NOMO-1 treated with DMSO at 0.1 percent for 48 hours (cell line): ENCODE measurements at regions not wholly inside any gene's neighbourhood (a gene's known extent, or its start where the extent isn't known, plus 50 kb on each side); places are given as distances from the start of the nearest gene placed in this dataset.
"Not testable (repeated sequence)": the region's sequence is repeated elsewhere in the genome, so short reads cannot be mapped to it uniquely, and the experiment has no call there.

Experiments used
- DNase-seq: peaks from one replicate; lab custom pipeline; 2025; ENCODE audit not compliant: unreplicated experiment; lab: John Stamatoyannopoulos, UW

DNA sequence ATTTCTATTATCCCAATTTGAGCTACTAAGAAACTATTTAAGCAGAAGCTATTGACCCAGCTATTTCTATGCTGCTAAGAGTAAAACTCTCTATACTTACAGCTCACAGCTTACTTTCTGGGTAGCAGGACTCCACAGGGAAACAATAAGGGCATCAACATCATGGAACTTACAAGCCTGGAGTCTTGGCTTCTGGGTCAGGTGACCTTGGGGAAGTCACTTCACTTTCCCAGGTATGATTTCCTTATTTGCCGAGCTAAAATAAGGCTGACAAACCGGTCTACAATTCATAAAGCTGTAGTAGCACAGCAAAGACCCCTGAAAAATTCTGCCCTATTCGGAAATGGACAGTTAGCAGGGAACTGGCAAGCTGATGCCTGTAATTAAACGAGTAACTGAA is 278.3 kb upstream of the NR2F2 start:
- no peak for DNase-seq

DNA sequence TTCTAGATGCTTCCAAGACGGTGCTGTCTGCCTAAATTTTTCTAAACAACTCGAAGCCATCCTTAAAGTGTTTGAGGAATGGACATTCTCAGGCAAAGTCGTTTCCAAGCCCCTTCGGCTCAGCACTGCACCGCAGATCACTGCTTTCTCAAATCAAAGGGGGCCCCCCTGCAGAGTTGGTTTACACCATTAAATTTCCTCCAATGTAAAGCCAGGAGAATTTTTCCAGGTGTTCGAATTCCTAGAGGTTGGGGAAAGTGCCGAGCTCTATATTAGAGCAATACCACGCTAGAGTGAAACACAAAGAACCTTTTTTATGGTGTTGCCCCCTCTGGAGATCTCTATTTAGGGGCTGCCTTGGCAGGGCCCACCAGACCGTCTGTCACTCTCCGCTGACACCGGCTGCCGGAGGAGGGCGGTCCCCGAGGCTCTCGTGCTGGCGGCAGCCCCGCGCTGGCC is 277.9 kb upstream of the NR2F2 start:
- no peak for DNase-seq

DNA sequence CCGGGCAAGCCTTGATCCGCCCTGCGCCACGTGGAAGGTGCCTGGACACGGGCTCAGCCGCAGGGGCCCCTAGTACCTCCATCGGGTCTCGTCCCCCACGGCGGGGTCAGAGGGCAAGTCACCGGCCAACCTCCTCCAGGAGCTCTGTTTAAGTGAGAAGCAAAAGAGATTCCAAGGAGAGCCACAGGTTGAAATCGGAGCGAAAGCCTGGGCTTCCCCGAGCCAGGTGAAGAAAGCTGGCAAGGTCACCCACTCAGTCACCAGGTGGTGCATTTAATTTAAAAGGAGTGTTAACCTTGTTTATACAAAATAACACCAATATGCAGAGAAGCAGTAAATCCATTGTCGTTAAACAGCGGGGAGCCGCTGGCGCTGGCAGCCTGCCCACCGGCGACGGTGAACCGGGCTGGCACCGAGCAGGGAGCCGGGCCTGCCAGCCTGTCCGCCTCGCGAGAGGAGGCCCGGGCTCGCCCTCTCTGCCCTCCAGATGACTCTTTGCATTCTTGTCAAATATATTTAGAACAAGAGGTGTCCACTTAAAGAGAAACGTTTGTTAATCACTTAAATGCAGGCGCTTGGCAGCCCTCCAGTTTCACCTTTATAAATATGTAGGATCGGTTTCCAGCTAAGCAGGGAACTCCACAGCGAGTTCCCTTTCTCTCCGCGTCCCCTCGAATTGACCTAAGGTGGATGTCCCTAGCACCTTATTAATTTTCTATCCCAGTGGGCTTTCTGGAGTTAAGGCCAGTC is 277.3 kb upstream of the NR2F2 start:
- DNase-seq, result no peak

DNA sequence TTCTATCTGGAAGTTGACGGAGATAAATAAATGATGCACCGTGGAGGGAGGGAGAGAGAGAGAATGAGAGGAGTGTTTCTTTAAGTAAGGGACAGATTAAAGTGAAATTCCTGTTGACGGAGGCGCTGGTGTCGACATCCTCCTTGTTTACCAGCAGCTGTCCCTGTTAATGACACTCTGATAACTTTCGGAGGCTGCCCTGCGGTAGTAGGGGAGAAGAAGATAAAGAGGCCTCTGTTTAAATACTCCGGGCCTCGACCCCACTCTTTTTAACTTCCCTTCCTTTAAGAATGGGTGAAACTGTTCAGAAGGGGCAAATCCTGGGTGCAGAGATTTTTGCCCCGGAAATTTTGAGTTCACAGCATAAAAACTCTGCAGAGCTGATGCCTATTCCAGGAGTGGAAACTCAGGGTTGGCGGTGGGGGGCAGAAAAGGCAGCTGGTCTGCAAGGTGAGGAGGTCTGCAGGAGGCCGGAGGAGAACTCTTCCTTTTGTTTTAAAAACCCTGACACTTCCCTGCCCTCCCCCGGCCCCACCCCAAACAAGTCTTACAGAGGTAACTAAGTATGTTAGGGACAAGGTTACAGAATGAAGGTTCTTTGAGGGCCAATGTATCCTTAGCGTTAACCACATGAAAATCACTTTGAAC is 276.6 kb upstream of the NR2F2 start:
- no peak for DNase-seq

DNA sequence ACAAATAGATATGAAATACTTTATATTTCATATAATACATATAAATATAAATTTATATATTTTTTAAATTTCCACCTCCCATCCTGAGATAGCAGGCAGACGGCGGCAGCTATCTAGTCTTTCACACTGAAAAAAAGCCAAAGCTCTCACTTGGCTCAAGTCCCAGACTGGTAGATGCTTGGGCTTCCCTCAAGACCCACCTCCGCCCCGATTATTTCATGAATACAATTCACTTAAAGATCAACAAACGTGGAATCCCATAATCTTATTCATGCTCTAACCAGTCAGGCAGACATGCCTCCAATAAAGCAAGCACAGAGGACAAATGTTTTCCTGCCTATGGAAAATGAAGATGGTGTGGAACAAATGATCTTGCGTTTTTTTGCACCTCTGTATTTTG is 275.9 kb upstream of the NR2F2 start:
- DNase-seq, result no peak

DNA sequence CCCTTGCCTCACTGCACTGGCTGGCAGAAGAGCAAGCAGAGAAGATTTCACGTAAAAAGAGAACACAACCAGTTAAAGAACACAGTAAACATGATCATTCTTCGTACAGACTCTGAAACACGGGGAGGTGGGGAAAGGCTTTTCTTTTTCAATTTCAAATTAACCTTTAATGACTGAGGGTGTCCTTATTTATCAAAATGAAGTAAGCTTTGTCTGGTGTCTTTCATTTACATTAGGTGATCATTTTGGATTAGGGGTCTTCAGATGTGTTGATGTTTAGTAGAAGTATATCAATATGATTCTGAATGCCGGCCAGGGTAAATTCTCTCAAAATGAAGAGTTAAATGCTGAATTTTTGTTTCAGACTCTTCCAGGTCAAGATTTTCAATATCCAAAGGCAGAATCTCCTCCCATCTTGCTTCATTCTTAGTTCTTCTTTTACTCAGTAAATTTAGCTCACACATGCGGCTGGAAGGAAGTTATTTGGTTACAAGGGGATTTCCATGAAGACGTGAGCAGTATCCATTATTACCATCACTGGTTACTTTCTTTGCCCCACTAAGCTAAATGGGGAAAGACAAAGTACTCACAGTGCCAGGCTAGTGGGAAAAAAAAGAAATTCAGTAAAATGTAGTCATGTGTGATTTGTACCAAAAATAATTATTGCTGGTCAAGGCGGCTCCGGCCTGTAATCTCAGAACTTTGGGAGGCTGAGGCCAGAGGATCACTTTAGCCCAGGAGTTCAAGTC is 272.2 kb upstream of the NR2F2 start:
- peak; percentile 82 for DNase-seq

DNA sequence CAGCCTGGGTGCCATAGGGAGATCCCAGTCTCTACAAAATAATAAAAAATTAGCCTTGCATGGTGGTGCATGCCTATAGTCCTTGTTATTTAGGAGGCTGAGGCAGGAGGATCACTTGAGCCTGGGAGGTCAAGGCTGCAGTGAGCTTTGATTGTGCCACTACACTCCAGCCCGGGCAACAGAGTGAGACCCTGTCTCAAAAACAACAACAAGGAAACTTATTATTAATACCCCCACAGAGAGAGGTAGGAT is 271.7 kb upstream of the NR2F2 start:
- DNase-seq, result not testable (repeated sequence)

DNA sequence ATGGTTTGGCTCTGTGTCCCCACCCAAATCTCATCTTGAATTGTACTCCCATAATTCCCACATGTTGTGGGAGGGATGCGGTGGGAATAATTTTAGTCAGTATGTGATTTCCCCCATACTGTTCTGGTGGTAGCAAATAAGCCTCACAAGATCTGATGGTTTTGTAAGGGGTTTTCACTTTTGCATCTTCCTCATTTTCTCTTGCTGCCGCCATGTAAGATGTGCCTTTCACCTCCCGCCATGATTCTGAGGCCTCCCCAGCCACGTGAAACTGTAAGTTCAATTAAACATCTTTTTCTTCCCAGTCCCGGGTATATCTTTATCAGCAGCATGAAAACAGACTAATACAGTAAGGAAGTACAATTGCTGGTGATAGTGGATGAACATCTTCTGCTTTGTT is 269.9 kb upstream of the NR2F2 start:
- DNase-seq, result not testable (repeated sequence)

DNA sequence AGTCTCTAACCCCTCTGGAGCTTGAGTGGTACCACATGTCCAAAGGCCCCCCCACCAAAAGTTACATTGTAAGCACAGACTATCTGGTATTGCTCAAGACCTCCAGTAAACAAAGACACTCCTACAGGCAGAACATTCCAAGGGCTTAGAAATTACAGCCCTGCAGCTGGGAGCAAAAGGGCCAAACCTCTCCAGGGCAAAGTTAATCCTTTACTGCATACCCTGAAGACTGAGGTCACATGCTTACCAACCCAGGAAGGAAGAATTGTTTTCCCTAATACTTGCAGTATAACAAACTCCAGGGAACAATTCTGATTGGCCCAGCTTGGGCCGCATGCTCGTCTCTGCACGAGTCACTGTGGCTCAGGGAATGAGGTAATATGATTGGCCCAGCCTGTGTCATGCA is 266.1 kb upstream of the NR2F2 start:
- DNase-seq, result no peak

DNA sequence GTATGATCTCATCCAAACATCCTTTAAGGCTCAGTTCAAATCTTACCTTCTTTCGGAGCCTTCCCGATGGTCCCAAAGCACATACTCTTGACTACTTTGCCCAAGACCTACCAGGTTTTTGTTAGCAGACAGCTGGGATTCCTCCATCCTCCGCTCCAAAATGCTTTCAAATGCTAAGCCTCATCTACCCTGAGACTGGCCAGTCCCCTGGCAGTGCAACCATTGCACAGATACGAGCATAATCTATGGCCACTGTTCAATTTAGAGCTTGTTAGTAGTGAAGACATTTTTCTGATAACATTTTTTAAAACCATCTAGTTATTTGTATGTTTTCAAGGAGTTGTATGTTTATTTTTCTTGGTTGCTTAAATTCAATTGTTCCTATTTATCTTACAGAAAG is 264.4 kb upstream of the NR2F2 start:
- DNase-seq, result no peak

DNA sequence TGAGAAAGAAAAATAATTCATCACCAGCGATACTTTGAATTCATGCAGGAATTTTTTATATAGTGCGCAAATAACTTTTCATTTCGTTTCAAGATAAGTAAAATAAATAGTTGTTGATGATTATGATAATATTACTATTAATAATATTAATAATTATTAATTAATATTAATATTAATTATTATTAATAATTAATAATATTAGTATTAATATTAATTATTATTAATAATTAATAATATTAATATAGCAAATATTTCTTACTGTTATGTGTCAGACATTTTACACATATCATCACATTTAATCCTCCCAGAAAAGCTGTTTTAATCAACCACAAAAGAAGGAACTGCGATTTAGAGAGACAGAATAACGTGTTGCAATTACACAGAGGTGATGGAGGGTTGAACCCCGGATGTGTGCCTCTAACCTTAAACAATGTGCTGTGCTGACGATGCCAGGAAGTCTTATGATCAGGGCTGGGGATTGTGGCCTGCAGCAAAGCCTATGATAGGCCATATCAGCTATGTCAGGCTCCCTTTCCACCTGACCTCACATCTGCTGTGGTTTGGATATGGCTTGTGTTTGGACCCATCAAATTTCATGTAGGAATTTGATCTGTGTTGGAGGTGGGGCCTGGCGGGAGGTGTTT is 263.5 kb upstream of the NR2F2 start:
- DNase-seq, result peak; percentile 27

DNA sequence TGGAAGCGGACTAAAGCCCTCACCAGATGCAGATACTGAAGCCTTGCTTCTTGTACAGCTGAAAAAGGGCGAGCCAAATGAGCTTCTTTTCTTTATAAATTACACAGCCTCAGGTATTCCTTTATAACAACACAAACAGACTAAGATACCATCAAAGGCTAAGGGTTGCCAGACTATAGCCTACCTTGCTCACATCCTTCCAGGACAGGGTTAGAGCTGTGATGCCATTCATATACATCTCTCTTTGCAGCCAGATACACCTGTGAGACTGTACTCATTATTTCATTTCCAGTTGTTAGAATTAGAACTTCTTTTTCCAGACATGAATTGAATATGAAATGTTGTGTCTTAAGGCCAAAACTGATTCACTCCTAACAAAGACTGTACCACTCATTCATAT is 262.8 kb upstream of the NR2F2 start:
- no peak for DNase-seq

DNA sequence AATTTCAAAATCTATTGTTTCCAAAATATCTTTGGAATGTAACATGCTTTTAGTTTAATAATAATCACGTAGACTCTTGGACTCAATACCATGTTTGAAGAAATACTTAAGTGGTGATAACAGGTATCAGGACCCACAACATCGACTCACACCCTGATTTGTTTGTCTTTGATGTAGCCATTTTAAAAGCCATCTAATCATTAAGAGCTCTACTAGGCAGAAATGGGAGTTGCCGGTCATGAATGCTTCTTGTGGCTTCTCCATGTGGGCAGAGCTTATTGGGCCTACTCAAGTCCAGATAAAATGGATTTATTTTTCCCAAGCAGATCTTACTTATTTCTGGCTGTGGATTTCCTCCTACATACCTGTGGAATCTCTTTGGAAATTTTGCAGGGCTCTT is 261.6 kb upstream of the NR2F2 start:
- DNase-seq, result no peak

DNA sequence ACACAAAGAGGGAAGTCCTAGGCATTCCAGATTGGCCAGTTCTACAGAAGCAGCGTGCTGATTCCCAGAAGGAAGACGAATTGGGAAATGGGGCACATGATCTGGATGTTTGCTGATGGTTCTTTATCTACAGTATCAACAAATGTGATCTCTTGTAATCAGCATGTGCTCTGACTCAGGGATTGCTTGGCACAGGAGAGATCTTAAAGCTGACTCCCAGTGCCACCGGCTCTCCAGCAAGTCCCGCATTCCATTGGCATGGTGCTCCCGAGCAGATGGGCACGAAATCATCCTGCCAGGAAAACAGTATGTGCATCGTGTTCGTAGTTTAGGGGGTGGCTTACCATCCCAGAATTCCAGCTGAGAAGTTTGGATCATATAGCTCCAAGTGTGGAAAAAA is 259.9 kb upstream of the NR2F2 start:
- DNase-seq, result no peak

DNA sequence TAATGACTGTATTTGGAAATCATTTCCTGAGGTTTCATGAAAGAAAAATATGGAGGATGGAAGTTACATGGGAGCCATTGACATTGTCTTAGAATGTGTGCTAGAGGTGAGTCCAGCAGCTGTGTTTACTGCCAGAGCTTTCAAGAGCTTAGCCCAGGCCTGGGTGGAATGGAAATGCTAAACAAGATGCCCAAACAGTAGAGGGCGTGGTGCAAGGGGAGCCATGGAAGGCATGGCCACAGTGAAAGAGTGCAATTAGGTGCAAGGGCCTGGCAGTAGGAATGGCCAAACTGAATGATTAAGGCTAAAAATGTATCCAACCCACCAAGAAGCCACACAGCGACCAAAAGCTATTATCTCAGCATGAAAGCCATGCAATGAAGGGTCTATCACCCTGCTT is 257.7 kb upstream of the NR2F2 start:
- no peak for DNase-seq

DNA sequence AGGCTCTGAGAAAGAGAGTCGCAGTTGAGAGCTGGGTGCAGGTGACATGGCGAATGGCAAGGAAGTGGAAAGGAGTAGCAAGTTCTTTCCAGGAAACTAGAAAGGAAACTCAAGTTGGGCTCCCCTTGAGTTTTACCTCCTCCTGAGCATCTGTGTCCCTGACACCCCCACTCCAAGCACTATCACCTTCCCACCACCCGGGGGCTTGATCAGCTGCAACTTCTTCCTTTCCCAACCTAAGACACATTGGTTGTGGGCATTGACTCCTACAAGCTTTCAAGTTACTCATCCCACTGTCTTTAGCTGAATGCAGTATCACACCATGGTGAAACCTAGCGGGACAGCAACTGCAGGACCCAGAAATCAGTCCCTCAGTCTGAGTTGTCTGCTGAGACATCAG is 256.6 kb upstream of the NR2F2 start:
- DNase-seq, result no peak

DNA sequence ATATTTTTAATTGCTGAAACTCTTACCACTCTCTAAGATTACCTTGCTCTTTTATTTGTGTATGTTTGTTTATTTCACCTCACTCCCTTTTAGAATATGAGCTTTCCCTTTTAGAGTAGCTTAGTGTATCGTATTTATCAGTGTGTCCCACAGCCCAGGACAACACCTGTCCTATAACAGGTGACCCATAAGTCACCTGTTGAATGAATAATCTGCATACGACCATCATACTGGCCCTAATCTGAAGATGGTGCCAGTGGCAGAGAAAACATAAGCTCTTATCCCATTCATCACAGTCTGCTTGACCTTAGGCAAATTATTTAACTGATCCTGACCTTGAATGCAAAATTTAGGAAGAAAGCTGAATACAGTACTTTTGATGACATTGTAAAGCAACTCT is 254.6 kb upstream of the NR2F2 start:
- no peak for DNase-seq

DNA sequence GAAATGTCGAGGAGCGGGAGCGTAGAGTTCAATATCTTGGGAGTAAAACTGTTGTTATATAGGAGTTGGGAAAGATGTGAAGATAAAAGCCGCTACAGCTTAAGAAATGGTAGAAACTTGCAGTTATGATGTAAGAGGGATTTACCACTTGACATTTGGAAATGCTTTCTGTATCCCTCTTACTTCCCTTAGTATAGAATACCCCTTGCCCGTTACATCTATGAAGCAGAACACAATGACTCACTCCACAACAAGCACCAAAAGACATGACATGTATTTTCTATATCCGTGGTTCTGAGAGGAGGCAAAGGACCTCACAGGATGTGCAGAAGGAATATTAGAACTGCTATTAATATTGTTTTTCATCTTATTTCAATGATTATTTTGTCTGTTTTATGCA is 254.2 kb upstream of the NR2F2 start:
- DNase-seq, result no peak

DNA sequence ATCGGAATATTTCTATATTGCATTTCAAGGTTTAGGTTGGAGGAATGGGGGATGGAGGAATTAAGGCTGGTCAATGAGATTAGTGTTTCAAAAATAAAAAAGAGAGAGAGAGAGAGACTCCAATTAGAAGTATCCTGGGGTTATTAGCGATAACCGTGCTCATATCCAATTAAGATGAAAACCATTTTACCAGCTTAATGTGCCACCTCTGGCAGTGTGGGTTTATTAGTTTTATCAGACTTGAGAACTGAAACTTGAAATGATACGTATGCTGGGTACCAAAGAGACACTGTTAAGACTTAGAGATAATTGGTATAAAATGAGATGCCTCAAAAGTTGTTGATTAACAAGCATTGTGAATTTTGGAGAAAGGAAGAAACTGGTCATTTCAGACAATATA is 251.5 kb upstream of the NR2F2 start:
- DNase-seq, result no peak

DNA sequence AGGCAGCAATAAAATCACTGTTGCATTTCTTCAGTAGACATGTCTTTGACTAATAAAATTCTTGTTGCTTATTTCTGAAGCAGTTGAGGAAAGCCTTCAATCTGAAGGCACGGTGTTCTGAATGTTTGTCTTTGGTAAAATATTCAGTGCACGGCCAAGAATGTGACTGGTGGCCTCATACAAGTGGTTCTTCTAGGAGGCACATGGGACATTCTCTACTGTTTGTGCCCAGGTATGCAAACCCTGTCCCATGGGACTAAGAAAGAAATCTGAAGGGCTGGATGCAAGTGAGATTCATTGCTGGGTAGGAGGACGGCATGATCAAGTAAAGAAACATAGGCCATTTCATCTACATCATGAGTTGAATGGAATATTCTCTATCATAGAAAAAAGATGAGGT is 250.6 kb upstream of the NR2F2 start:
- no peak for DNase-seq

DNA sequence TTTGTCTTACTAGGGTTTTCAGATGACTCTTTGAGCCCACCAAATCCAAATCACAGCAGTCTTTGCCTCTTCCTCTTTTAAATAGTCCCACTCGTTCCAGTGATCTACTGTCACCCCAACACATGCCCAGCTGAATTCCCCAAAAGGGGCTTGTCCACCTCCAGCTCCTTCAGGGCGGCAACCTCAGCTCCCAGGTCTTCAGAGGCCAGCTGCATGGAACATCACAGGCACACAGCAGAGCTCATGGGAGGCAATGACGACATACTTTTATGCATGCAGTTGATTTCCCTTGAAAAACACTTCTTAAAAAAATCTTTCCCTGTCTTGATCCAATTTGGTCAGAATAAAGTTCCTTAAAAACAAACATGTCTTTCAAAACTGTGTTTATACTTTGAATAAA is 244.3 kb upstream of the NR2F2 start:
- no peak for DNase-seq
